ENCODE measurements at regions not wholly inside any gene's neighbourhood (a gene's known extent, or its start where the extent isn't known, plus 50 kb on each side); places are given as distances from the start of the nearest gene placed in this dataset.
A peak's percentile ranks its signal among the peaks of the same experiment; 100 is the strongest.

GRCh38 chr20:50399555-50399916, 110.6 kb upstream of the PTPN1 start:
- peaks cover 0 to 8% (median 0%) of the 10 kb centered on the region in 7 donors for H3K4me1 Mint-ChIP-seq
- ATAC-seq (no peak), DNase-seq (no peak)
- H3K36me3 Mint-ChIP-seq, result no peaks in the 10 kb centered on the region
- H3K4me3 Mint-ChIP-seq, result no peak overlapping the region
- Histone ChIP-seq H3K9me3 (ENCODE audit: control insufficient read depth in 2 of 3, low read length in 3 of 3) (no peaks in the 10 kb centered on the region), H3K27me3 (ENCODE audit: control insufficient read depth in 2 of 2, insufficient read depth in 2 of 2, low read length in 2 of 2) (no peaks in the 10 kb centered on the region), H3K27ac (ENCODE audit: low read depth, low read length) (no peak overlapping the region), H3K4me1 (ENCODE audit: control insufficient read depth in 2 of 2, insufficient read depth in 2 of 2, low read length in 2 of 2) (no peaks in the 10 kb centered on the region), H3K36me3 (ENCODE audit: control insufficient read depth in 2 of 3, insufficient read depth in 3 of 3, low read length in 3 of 3) (no peaks in the 10 kb centered on the region), H3K4me3 (ENCODE audit: low read length) (no peak overlapping the region)
- H3K27me3 Mint-ChIP-seq, result peaks cover 0 to 18% (median 3%) of the 10 kb centered on the region in 5 donors
- ChIA-PET POLR2A (no interaction called here), CTCF (no interaction called here)
- H3K9me3 Mint-ChIP-seq, result peaks cover 0 to 1% (median 0%) of the 10 kb centered on the region in 11 donors
- no peak overlapping the region for H3K27ac Mint-ChIP-seq
- intact Hi-C loops (cut with micrococcal nuclease), result no loop called here

GRCh38 chr20:50399917-50400704, 110.1 kb upstream of the PTPN1 start:
- Histone ChIP-seq H3K4me3 (ENCODE audit: low read length) (no peak overlapping the region), H3K9me3 (ENCODE audit: control insufficient read depth in 2 of 3, low read length in 3 of 3) (no peaks in the 10 kb centered on the region), H3K4me1 (ENCODE audit: control insufficient read depth in 2 of 2, insufficient read depth in 2 of 2, low read length in 2 of 2) (no peaks in the 10 kb centered on the region), H3K27ac (ENCODE audit: low read depth, low read length) (no peak overlapping the region), H3K27me3 (ENCODE audit: control insufficient read depth in 2 of 2, insufficient read depth in 2 of 2, low read length in 2 of 2) (no peaks in the 10 kb centered on the region), H3K36me3 (ENCODE audit: control insufficient read depth in 2 of 3, insufficient read depth in 3 of 3, low read length in 3 of 3) (no peaks in the 10 kb centered on the region)
- Mint-ChIP-seq H3K4me1 (peaks cover 0 to 5% (median 0%) of the 10 kb centered on the region in 7 donors), H3K36me3 (no peaks in the 10 kb centered on the region), H3K27me3 (peaks cover 0 to 20% (median 0%) of the 10 kb centered on the region in 5 donors), H3K9me3 (peaks cover 0 to 1% (median 0%) of the 10 kb centered on the region in 11 donors), H3K27ac (peak overlapping the region in 1 of 9 donors; percentile 38), H3K4me3 (no peak overlapping the region)
- ChIA-PET POLR2A (no interaction called here), CTCF (no interaction called here)
- intact Hi-C loops (cut with micrococcal nuclease), result no loop called here
- DNase-seq (no peak), ATAC-seq (peak; percentile 20)

- H3K27ac Mint-ChIP-seq, result peak overlapping the region in 2 of 9 donors; percentile 9 to 33
Observed at GRCh38 chr20:50400705-50401586, 109.2 kb upstream of the PTPN1 start.

GRCh38 chr20:50401587-50402418, 108.4 kb upstream of the PTPN1 start:
- Histone ChIP-seq H3K9me3 (ENCODE audit: control insufficient read depth in 2 of 3, low read length in 3 of 3) (no peaks in the 10 kb centered on the region), H3K4me1 (ENCODE audit: control insufficient read depth in 2 of 2, insufficient read depth in 2 of 2, low read length in 2 of 2) (no peaks in the 10 kb centered on the region), H3K27ac (ENCODE audit: low read depth, low read length) (no peak overlapping the region), H3K36me3 (ENCODE audit: control insufficient read depth in 2 of 3, insufficient read depth in 3 of 3, low read length in 3 of 3) (no peaks in the 10 kb centered on the region), H3K4me3 (ENCODE audit: low read length) (no peak overlapping the region), H3K27me3 (ENCODE audit: control insufficient read depth in 2 of 2, insufficient read depth in 2 of 2, low read length in 2 of 2) (no peaks in the 10 kb centered on the region)
- no peak overlapping the region for H3K4me3 Mint-ChIP-seq
- ChIA-PET POLR2A (no interaction called here), CTCF (no interaction called here)
- no peak for ATAC-seq
- H3K27ac Mint-ChIP-seq, result no peak overlapping the region
- peaks cover 0 to 1% (median 0%) of the 10 kb centered on the region in 11 donors for H3K9me3 Mint-ChIP-seq
- peaks cover 0 to 5% (median 0%) of the 10 kb centered on the region in 7 donors for H3K4me1 Mint-ChIP-seq
- intact Hi-C loops (cut with micrococcal nuclease), result no loop called here
- H3K36me3 Mint-ChIP-seq, result no peaks in the 10 kb centered on the region
- DNase-seq, result no peak
- H3K27me3 Mint-ChIP-seq, result peaks cover 0 to 23% (median 0%) of the 10 kb centered on the region in 5 donors

More at GRCh38 chr20:50400705-50401586, 109.2 kb upstream of the PTPN1 start:
- Mint-ChIP-seq H3K27me3 (peaks cover 0 to 22% (median 0%) of the 10 kb centered on the region in 5 donors), H3K4me3 (no peak overlapping the region), H3K4me1 (peaks cover 0 to 5% (median 0%) of the 10 kb centered on the region in 7 donors), H3K9me3 (peaks cover 0 to 1% (median 0%) of the 10 kb centered on the region in 11 donors), H3K36me3 (no peaks in the 10 kb centered on the region)
- no peak for ATAC-seq
- intact Hi-C loops (cut with micrococcal nuclease), result no loop called here
- POLR2A ChIA-PET, result no interaction called here
- Histone ChIP-seq H3K4me1 (ENCODE audit: control insufficient read depth in 2 of 2, insufficient read depth in 2 of 2, low read length in 2 of 2) (no peaks in the 10 kb centered on the region), H3K9me3 (ENCODE audit: control insufficient read depth in 2 of 3, low read length in 3 of 3) (no peaks in the 10 kb centered on the region), H3K36me3 (ENCODE audit: control insufficient read depth in 2 of 3, insufficient read depth in 3 of 3, low read length in 3 of 3) (no peaks in the 10 kb centered on the region), H3K4me3 (ENCODE audit: low read length) (no peak overlapping the region), H3K27me3 (ENCODE audit: control insufficient read depth in 2 of 2, insufficient read depth in 2 of 2, low read length in 2 of 2) (no peaks in the 10 kb centered on the region), H3K27ac (ENCODE audit: low read depth, low read length) (no peak overlapping the region)
- DNase-seq, result no peak
- CTCF ChIA-PET, result no interaction called here

- H3K9me3 Mint-ChIP-seq, result no peaks in the 10 kb centered on the region
- H3K36me3 ChIP-seq (ENCODE audit: control insufficient read depth in 2 of 3, insufficient read depth in 3 of 3, low read length in 3 of 3), result no peaks in the 10 kb centered on the region
- H3K27ac Mint-ChIP-seq, result peak overlapping the region in 2 of 9 donors; percentile 0 to 32
- no peak for DNase-seq
- H3K9me3 ChIP-seq (ENCODE audit: control insufficient read depth in 2 of 3, low read length in 3 of 3), result no peaks in the 10 kb centered on the region
- ChIA-PET CTCF (no interaction called here), POLR2A (no interaction called here)
- H3K4me3 ChIP-seq (ENCODE audit: low read length), result no peak overlapping the region
- no peak overlapping the region for H3K27ac ChIP-seq (ENCODE audit: low read depth, low read length)
- no peaks in the 10 kb centered on the region for H3K4me1 ChIP-seq (ENCODE audit: control insufficient read depth in 2 of 2, insufficient read depth in 2 of 2, low read length in 2 of 2)
- H3K4me3 Mint-ChIP-seq, result no peak overlapping the region
- intact Hi-C loops (cut with micrococcal nuclease), result no loop called here
- ATAC-seq, result no peak
- H3K27me3 ChIP-seq (ENCODE audit: control insufficient read depth in 2 of 2, insufficient read depth in 2 of 2, low read length in 2 of 2), result no peaks in the 10 kb centered on the region
- H3K27me3 Mint-ChIP-seq, result peaks cover 0 to 30% (median 0%) of the 10 kb centered on the region in 5 donors
- H3K36me3 Mint-ChIP-seq, result no peaks in the 10 kb centered on the region
- peaks cover 0 to 5% (median 0%) of the 10 kb centered on the region in 7 donors for H3K4me1 Mint-ChIP-seq
Observed at GRCh38 chr20:50403565-50404418, 106.4 kb upstream of the PTPN1 start.
